Natural killer cell treated with Interleukin-12 subunit alpha and Interleukin-12 subunit beta and Interleukin-15 and Interleukin-18, amount 100 ng/mL, for 72 hours (primary cell): ENCODE measurements at regions not wholly inside any gene's neighbourhood (a gene's known extent, or its start where the extent isn't known, plus 50 kb on each side); places are given as distances from the start of the nearest gene placed in this dataset.

Source experiments
- ATAC-seq, 2 donors: fragments of 150-1000 bp; cut with Tn5 transposase in 1 of 2; sonication (Bioruptor Pico), chemical (Tn5 transposase) in 1 of 2; 2 replicates each; pipeline ENCODE4 v1.10.0; 2021
- DNase-seq: peaks from one replicate; pipeline ENCODE4 v3.0.0; 2022; ENCODE audit warnings: low spot score
- H3K27ac Mint-ChIP-seq, 2 donors: 1 replicate in 1 of 2; 2 replicates in 1 of 2; pipeline ENCODE4 v1.8.0; 2022; ENCODE audit warnings: mixed read lengths in 2 of 2, mild to moderate bottlenecking in 1 of 2, moderate library complexity in 1 of 2
- H3K27me3 Mint-ChIP-seq, 2 donors: 1 replicate in 1 of 2; 2 replicates in 1 of 2; pipeline ENCODE4 v1.8.0; 2022; ENCODE audit warnings: mixed read lengths in 2 of 2
- H3K36me3 Mint-ChIP-seq: one replicate; pipeline ENCODE4 v1.8.0; 2022; ENCODE audit warnings: mixed read lengths
- H3K4me1 Mint-ChIP-seq, 2 donors: 1 replicate in 1 of 2; 2 replicates in 1 of 2; pipeline ENCODE4 v1.8.0; 2022; ENCODE audit warnings: low read depth in 2 of 2, mixed read lengths in 2 of 2, mild to moderate bottlenecking in 1 of 2
- H3K4me3 Mint-ChIP-seq: one replicate; pipeline ENCODE4 v1.8.0; 2022; ENCODE audit warnings: mixed read lengths
- H3K9me3 Mint-ChIP-seq: 2 replicates; pipeline ENCODE4 v1.8.0; 2022; ENCODE audit warnings: mixed read lengths

GRCh38 chr14:82104013-82104412 is 570.4 kb upstream of the SEL1L start:
- H3K27me3 Mint-ChIP-seq, result no peaks in the 10 kb centered on the region
- H3K27ac Mint-ChIP-seq, result no peak overlapping the region
- H3K4me3 Mint-ChIP-seq, result no peak overlapping the region
- H3K9me3 Mint-ChIP-seq, result peaks cover 16% of the 10 kb centered on the region
- peaks cover 6% of the 10 kb centered on the region for H3K36me3 Mint-ChIP-seq
- DNase-seq (no peak), ATAC-seq (no peak)
- no peaks in the 10 kb centered on the region for H3K4me1 Mint-ChIP-seq

GRCh38 chr14:82112210-82112839 is 578.7 kb upstream of the SEL1L start:
- H3K4me1 Mint-ChIP-seq, result no peaks in the 10 kb centered on the region
- no peak for DNase-seq
- no peak overlapping the region for H3K4me3 Mint-ChIP-seq
- ATAC-seq, result no peak
- H3K36me3 Mint-ChIP-seq, result no peaks in the 10 kb centered on the region
- H3K9me3 Mint-ChIP-seq, result peaks cover 5% of the 10 kb centered on the region
- H3K27me3 Mint-ChIP-seq, result no peaks in the 10 kb centered on the region
- no peak overlapping the region for H3K27ac Mint-ChIP-seq

GRCh38 chr14:82113007-82113406 is 579.4 kb upstream of the SEL1L start:
- Mint-ChIP-seq H3K4me1 (no peaks in the 10 kb centered on the region), H3K4me3 (no peak overlapping the region), H3K36me3 (no peaks in the 10 kb centered on the region), H3K9me3 (peaks cover 9% of the 10 kb centered on the region), H3K27ac (no peak overlapping the region), H3K27me3 (no peaks in the 10 kb centered on the region)
- DNase-seq, result no peak
- no peak for ATAC-seq

- Mint-ChIP-seq H3K27me3 (no peaks in the 10 kb centered on the region), H3K36me3 (no peaks in the 10 kb centered on the region), H3K27ac (no peak overlapping the region), H3K9me3 (peaks cover 10% of the 10 kb centered on the region), H3K4me3 (no peak overlapping the region), H3K4me1 (no peaks in the 10 kb centered on the region)
- ATAC-seq (no peak), DNase-seq (no peak)
Measured at GRCh38 chr14:82113710-82114109, 580.1 kb upstream of the SEL1L start.

- DNase-seq (no peak), ATAC-seq (no peak)
- Mint-ChIP-seq H3K4me1 (no peaks in the 10 kb centered on the region), H3K27me3 (no peaks in the 10 kb centered on the region), H3K27ac (no peak overlapping the region), H3K9me3 (peaks cover 13% of the 10 kb centered on the region), H3K36me3 (no peaks in the 10 kb centered on the region), H3K4me3 (no peak overlapping the region)
Measured at GRCh38 chr14:82116721-82117120, 583.1 kb upstream of the SEL1L start.

GRCh38 chr14:82122655-82123054 is 589.0 kb upstream of the SEL1L start:
- ATAC-seq, result no peak
- no peaks in the 10 kb centered on the region for H3K27me3 Mint-ChIP-seq
- DNase-seq, result no peak
- no peaks in the 10 kb centered on the region for H3K36me3 Mint-ChIP-seq
- peaks cover 15% of the 10 kb centered on the region for H3K9me3 Mint-ChIP-seq
- H3K27ac Mint-ChIP-seq, result no peak overlapping the region
- H3K4me1 Mint-ChIP-seq, result no peaks in the 10 kb centered on the region
- H3K4me3 Mint-ChIP-seq, result no peak overlapping the region

- Mint-ChIP-seq H3K36me3 (no peaks in the 10 kb centered on the region), H3K9me3 (peaks cover 14% of the 10 kb centered on the region), H3K27me3 (no peaks in the 10 kb centered on the region), H3K4me1 (no peaks in the 10 kb centered on the region), H3K4me3 (no peak overlapping the region), H3K27ac (no peak overlapping the region)
- ATAC-seq (no peak), DNase-seq (no peak)
Measured at GRCh38 chr14:82124511-82124910, 590.9 kb upstream of the SEL1L start.

GRCh38 chr14:82126006-82126405 is 592.4 kb upstream of the SEL1L start:
- Mint-ChIP-seq H3K4me3 (no peak overlapping the region), H3K4me1 (no peaks in the 10 kb centered on the region), H3K27ac (no peak overlapping the region), H3K27me3 (no peaks in the 10 kb centered on the region), H3K9me3 (peaks cover 18% of the 10 kb centered on the region), H3K36me3 (no peaks in the 10 kb centered on the region)
- DNase-seq (no peak), ATAC-seq (no peak)

- Mint-ChIP-seq H3K9me3 (peaks cover 12% of the 10 kb centered on the region), H3K27me3 (no peaks in the 10 kb centered on the region)
- no peak for ATAC-seq
Measured at GRCh38 chr14:82134411-82134810, 600.8 kb upstream of the SEL1L start.

GRCh38 chr14:82138431-82138830 is 604.8 kb upstream of the SEL1L start:
- H3K36me3 Mint-ChIP-seq, result peaks cover 6% of the 10 kb centered on the region
- H3K27ac Mint-ChIP-seq, result no peak overlapping the region
- peaks cover 15% of the 10 kb centered on the region for H3K9me3 Mint-ChIP-seq
- no peaks in the 10 kb centered on the region for H3K27me3 Mint-ChIP-seq
- DNase-seq, result no peak
- no peaks in the 10 kb centered on the region for H3K4me1 Mint-ChIP-seq
- ATAC-seq, result no peak
- no peak overlapping the region for H3K4me3 Mint-ChIP-seq

More at GRCh38 chr14:82134411-82134810, 600.8 kb upstream of the SEL1L start:
- H3K4me3 Mint-ChIP-seq, result no peak overlapping the region
- no peaks in the 10 kb centered on the region for H3K4me1 Mint-ChIP-seq
- H3K36me3 Mint-ChIP-seq, result no peaks in the 10 kb centered on the region
- no peak for DNase-seq
- no peak overlapping the region for H3K27ac Mint-ChIP-seq

GRCh38 chr14:82146846-82147245 is 613.2 kb upstream of the SEL1L start:
- Mint-ChIP-seq H3K4me3 (no peak overlapping the region), H3K27me3 (no peaks in the 10 kb centered on the region), H3K27ac (no peak overlapping the region), H3K36me3 (no peaks in the 10 kb centered on the region), H3K4me1 (no peaks in the 10 kb centered on the region), H3K9me3 (peaks cover 10% of the 10 kb centered on the region)
- no peak for DNase-seq
- no peak for ATAC-seq

GRCh38 chr14:82153689-82154088 is 620.0 kb upstream of the SEL1L start:
- Mint-ChIP-seq H3K36me3 (no peaks in the 10 kb centered on the region), H3K4me3 (no peak overlapping the region), H3K4me1 (no peaks in the 10 kb centered on the region), H3K27me3 (no peaks in the 10 kb centered on the region), H3K27ac (no peak overlapping the region), H3K9me3 (peaks cover 8% of the 10 kb centered on the region)
- no peak for ATAC-seq
- DNase-seq, result no peak

GRCh38 chr14:82159624-82160023 is 626.0 kb upstream of the SEL1L start:
- H3K27me3 Mint-ChIP-seq, result no peaks in the 10 kb centered on the region
- no peak overlapping the region for H3K4me3 Mint-ChIP-seq
- DNase-seq (no peak), ATAC-seq (no peak)
- H3K27ac Mint-ChIP-seq, result no peak overlapping the region
- H3K36me3 Mint-ChIP-seq, result no peaks in the 10 kb centered on the region
- no peaks in the 10 kb centered on the region for H3K4me1 Mint-ChIP-seq
- H3K9me3 Mint-ChIP-seq, result peaks cover 8% of the 10 kb centered on the region

GRCh38 chr14:82180139-82180538 is 646.5 kb upstream of the SEL1L start:
- Mint-ChIP-seq H3K36me3 (peaks cover 6% of the 10 kb centered on the region), H3K9me3 (peaks cover 23% of the 10 kb centered on the region), H3K4me1 (no peaks in the 10 kb centered on the region), H3K4me3 (no peak overlapping the region), H3K27ac (no peak overlapping the region), H3K27me3 (no peaks in the 10 kb centered on the region)
- ATAC-seq (no peak), DNase-seq (no peak)

GRCh38 chr14:82182646-82183045 is 649.0 kb upstream of the SEL1L start:
- Mint-ChIP-seq H3K9me3 (peaks cover 24% of the 10 kb centered on the region), H3K36me3 (peaks cover 10% of the 10 kb centered on the region), H3K27me3 (no peaks in the 10 kb centered on the region), H3K4me1 (no peaks in the 10 kb centered on the region), H3K4me3 (no peak overlapping the region), H3K27ac (no peak overlapping the region)
- ATAC-seq (no peak), DNase-seq (no peak)
